SU-DHL-6 (cell line): ENCODE measurements at regions not wholly inside any gene's neighbourhood (a gene's known extent, or its start where the extent isn't known, plus 50 kb on each side); places are given as distances from the start of the nearest gene placed in this dataset.

Experiments
- H2AFZ ChIP-seq: fragments of 200-600 bp; sonication (generic); 2 replicates; pipeline ENCODE4 v1.6.1; 2014; ENCODE audit warnings: low read depth, mild to moderate bottlenecking, moderate library complexity, mixed read lengths, antibody characterized with exemption, low read length; ENCODE audit not compliant: severe bottlenecking
- H3F3A ChIP-seq: fragments of 200-600 bp; shearing (Covaris generic); 2 replicates; pipeline ENCODE4 v1.6.0; 2016; ENCODE audit warnings: antibody characterized with exemption, mild to moderate bottlenecking; ENCODE audit not compliant: insufficient read depth
- H3K27ac ChIP-seq: fragments of 200-600 bp; sonication (generic); 2 replicates; pipeline ENCODE4 v1.5.1; 2016; ENCODE audit warnings: low read depth, mild to moderate bottlenecking, low read length, moderate library complexity, mixed read lengths
- H3K27me3 ChIP-seq: fragments of 200-600 bp; sonication (generic), shearing (Covaris generic); 2 replicates; pipeline ENCODE4 v1.6.0; 2014; ENCODE audit warnings: mild to moderate bottlenecking, low read length
- H3K36me3 ChIP-seq: fragments of 200-600 bp; sonication (generic); 2 replicates; pipeline ENCODE4 v1.6.1; 2014; ENCODE audit warnings: mild to moderate bottlenecking, low read length, mixed read lengths
- H3K4me2 ChIP-seq: fragments of 300-600, 200-600 bp; shearing (Covaris generic), sonication (generic); 2 replicates; pipeline ENCODE4 v1.6.0; 2014; ENCODE audit warnings: low read length, low read depth, mild to moderate bottlenecking; ENCODE audit not compliant: poor library complexity, severe bottlenecking
- H3K4me3 ChIP-seq: fragments of 200-600 bp; sonication (generic); 2 replicates; pipeline ENCODE4 v1.5.1; 2014; ENCODE audit warnings: antibody characterized with exemption, low read length, mild to moderate bottlenecking, mixed read lengths; ENCODE audit not compliant: insufficient read depth, poor library complexity, severe bottlenecking
- H3K79me2 ChIP-seq: fragments of 200-600 bp; sonication (generic); 2 replicates; pipeline ENCODE4 v1.6.1; 2014; ENCODE audit warnings: mild to moderate bottlenecking, low read length, moderate library complexity; ENCODE audit not compliant: insufficient read depth
- H3K9ac ChIP-seq: fragments of 200-600 bp; sonication (generic); 2 replicates; pipeline ENCODE4 v1.7.0; 2014; ENCODE audit warnings: mild to moderate bottlenecking, low read length
- H3K9me2 ChIP-seq: fragments of 200-600 bp; sonication (generic); replicated peaks from 2 replicates; pipeline ENCODE4 v1.6.1; 2014; ENCODE audit warnings: low read length; ENCODE audit not compliant: insufficient read depth
- H3K9me3 ChIP-seq: fragments of 200-600 bp; sonication (generic); 2 replicates; pipeline ENCODE4 v1.6.1; 2014; ENCODE audit warnings: low read length, mixed read lengths; ENCODE audit not compliant: insufficient read depth
- H4K20me1 ChIP-seq: fragments of 200-600 bp; sonication (generic); 2 replicates; pipeline ENCODE4 v1.6.1; 2014; ENCODE audit warnings: low read depth, mild to moderate bottlenecking, antibody characterized with exemption, low read length, moderate library complexity, mixed read lengths
- EZH2phosphoT487 ChIP-seq: fragments of 200-600 bp; sonication (generic), shearing (Covaris generic); conservative IDR thresholded peaks from 2 replicates; pipeline ENCODE4 v1.6.1; 2018; ENCODE audit warnings: mild to moderate bottlenecking, antibody characterized with exemption, low read length, moderate library complexity, mixed read lengths
- TF ChIP-seq, protein P1 (sequence below): fragments of 200-600 bp; sonication (generic); IDR thresholded peaks from one replicate; pipeline ENCODE4 v1.5.1; 2017; ENCODE audit warnings: antibody characterized with exemption, mild to moderate bottlenecking, low read length, moderate library complexity; ENCODE audit not compliant: insufficient read depth, poor library complexity, severe bottlenecking

DNA sequence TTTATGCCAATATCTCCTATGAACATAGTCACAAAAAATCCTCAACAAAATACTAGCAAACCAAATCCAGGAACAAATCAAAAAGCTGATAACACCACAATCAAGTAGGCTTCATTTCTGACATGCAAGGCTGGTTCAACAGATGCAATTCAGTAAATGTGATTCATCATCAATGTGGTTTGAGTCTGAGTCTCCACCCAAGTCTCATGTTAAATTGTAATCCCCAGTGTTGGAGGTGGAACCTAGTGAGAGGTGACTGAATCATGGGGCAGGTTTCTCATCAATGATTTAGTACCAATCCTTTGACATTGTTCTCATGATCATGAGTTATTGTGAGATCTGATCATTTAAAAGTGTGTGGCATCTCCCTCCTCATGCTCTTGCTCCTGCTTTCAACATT is 1072.7 kb downstream of the NR2F1-AS1 start:
- no peaks in the 10 kb centered on the region for H3K79me2 ChIP-seq
- no peaks in the 10 kb centered on the region for H3K9me3 ChIP-seq
- H3K27ac ChIP-seq = no peak overlapping the region
- H3K9ac ChIP-seq = no peak overlapping the region
- H3K27me3 ChIP-seq = no peaks in the 10 kb centered on the region
- H3K36me3 ChIP-seq = no peaks in the 10 kb centered on the region
- no peak overlapping the region for H2AFZ ChIP-seq
- no peak overlapping the region for H3K4me3 ChIP-seq
- no peaks in the 10 kb centered on the region for H3K9me2 ChIP-seq
- no peaks in the 10 kb centered on the region for H4K20me1 ChIP-seq
- TF ChIP-seq, protein P1, sequence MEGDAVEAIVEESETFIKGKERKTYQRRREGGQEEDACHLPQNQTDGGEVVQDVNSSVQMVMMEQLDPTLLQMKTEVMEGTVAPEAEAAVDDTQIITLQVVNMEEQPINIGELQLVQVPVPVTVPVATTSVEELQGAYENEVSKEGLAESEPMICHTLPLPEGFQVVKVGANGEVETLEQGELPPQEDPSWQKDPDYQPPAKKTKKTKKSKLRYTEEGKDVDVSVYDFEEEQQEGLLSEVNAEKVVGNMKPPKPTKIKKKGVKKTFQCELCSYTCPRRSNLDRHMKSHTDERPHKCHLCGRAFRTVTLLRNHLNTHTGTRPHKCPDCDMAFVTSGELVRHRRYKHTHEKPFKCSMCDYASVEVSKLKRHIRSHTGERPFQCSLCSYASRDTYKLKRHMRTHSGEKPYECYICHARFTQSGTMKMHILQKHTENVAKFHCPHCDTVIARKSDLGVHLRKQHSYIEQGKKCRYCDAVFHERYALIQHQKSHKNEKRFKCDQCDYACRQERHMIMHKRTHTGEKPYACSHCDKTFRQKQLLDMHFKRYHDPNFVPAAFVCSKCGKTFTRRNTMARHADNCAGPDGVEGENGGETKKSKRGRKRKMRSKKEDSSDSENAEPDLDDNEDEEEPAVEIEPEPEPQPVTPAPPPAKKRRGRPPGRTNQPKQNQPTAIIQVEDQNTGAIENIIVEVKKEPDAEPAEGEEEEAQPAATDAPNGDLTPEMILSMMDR = no peak
- no peak for TF ChIP-seq EZH2phosphoT487
- no peaks in the 10 kb centered on the region for H3F3A ChIP-seq
- no peak overlapping the region for H3K4me2 ChIP-seq

DNA sequence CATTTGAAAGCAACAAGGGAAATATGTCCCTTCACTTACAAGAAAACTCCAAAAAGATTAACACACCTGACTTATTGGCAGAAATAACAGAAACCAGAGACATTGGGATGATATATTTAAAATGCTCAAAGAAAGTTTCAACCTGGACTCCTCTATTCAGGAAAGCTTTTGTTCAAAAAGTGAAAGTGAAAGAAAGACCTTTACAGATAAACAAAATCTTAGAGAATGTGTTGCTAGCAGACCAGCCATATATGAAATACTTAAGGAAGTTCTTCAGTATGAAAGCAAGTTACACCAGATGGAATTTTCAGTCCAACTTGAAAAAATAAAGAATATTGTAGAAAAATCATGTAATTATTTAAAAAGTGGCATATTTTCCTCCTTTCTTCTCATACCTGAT is 1075.1 kb downstream of the NR2F1-AS1 start:
- Histone ChIP-seq H3K36me3 (no peaks in the 10 kb centered on the region), H3K9ac (no peak overlapping the region), H4K20me1 (no peaks in the 10 kb centered on the region), H3K9me3 (no peaks in the 10 kb centered on the region), H2AFZ (no peak overlapping the region), H3K4me3 (no peak overlapping the region), H3K79me2 (no peaks in the 10 kb centered on the region), H3K4me2 (no peak overlapping the region), H3F3A (no peaks in the 10 kb centered on the region), H3K9me2 (no peaks in the 10 kb centered on the region), H3K27me3 (no peaks in the 10 kb centered on the region), H3K27ac (no peak overlapping the region)
- TF ChIP-seq, protein P1 = no peak
- no peak for TF ChIP-seq EZH2phosphoT487

DNA sequence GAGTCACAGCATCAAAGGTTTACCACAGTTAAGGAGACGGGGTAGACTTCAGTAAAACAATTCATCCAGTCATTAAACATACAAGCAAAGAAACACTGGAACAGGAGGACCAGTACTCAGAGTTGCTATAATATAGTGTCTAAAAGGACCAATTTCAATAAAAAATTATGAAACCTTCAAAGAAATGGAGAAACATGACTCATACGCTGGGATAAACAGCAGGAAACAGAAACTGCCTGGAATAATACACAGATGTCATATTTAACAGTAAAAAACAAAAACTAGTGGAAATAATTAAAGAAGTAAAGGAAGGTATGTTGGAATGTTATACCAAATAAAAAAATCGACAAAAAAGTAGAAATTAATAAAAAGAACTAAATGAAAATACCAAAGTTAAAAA is 1075.9 kb downstream of the NR2F1-AS1 start:
- H3K36me3 ChIP-seq = no peaks in the 10 kb centered on the region
- H3K9me2 ChIP-seq = no peaks in the 10 kb centered on the region
- H3K27ac ChIP-seq = no peak overlapping the region
- no peaks in the 10 kb centered on the region for H3K27me3 ChIP-seq
- TF ChIP-seq EZH2phosphoT487 = no peak
- TF ChIP-seq, protein P1 = no peak
- H3K4me3 ChIP-seq = no peak overlapping the region
- no peak overlapping the region for H3K4me2 ChIP-seq
- H3F3A ChIP-seq = no peaks in the 10 kb centered on the region
- no peak overlapping the region for H2AFZ ChIP-seq
- no peaks in the 10 kb centered on the region for H4K20me1 ChIP-seq
- no peaks in the 10 kb centered on the region for H3K79me2 ChIP-seq
- H3K9me3 ChIP-seq = no peaks in the 10 kb centered on the region
- H3K9ac ChIP-seq = no peak overlapping the region
